Transverse colon (tissue), 4 donors: ENCODE measurements at regions not wholly inside any gene's neighbourhood (a gene's known extent, or its start where the extent isn't known, plus 50 kb on each side); places are given as distances from the start of the nearest gene placed in this dataset.

Experiments used
- DNase-seq: peaks from one replicate; pipeline ENCODE4 v3.0.0-alpha.2; 2019
- H3K27ac ChIP-seq, 4 donors: fragments of 200-600 bp; sonication (generic); 2 replicates each; pipeline ENCODE4 v1.5.1; 2016 to 2018; ENCODE audit warnings: inconsistent platforms in 4 of 4
- H3K27me3 ChIP-seq: fragments of 200-600 bp; sonication (generic); 2 replicates; pipeline ENCODE4 v1.5.1; 2017; ENCODE audit warnings: inconsistent platforms
- H3K36me3 ChIP-seq, 4 donors: fragments of 200-600 bp; sonication (generic); 2 replicates each; pipeline ENCODE4 v1.5.1; 2017 to 2019; ENCODE audit warnings: inconsistent platforms in 4 of 4
- H3K4me1 ChIP-seq, 4 donors: fragments of 200-600 bp; sonication (generic); 2 replicates each; pipeline ENCODE4 v1.5.1; 2017 to 2020; ENCODE audit warnings: inconsistent platforms in 4 of 4
- H3K4me3 ChIP-seq, 4 donors: fragments of 200-600 bp; sonication (generic); 1 replicate in 1 of 4; 2 replicates in 3 of 4; pipeline versions ENCODE4 v1.5.1 to v1.6.1; 2017 to 2019; ENCODE audit warnings: inconsistent platforms in 4 of 4
- H3K9me3 ChIP-seq, 2 donors: fragments of 200-600 bp; sonication (generic); 2 replicates each; pipeline ENCODE4 v1.5.1; 2017 to 2019; ENCODE audit warnings: inconsistent platforms in 2 of 2
- CTCF ChIP-seq, 5 experiments: fragments of 200-600 bp in 3 of 5; fragments of 450-650 bp in 2 of 5; sonication (generic) in 3 of 5; IDR thresholded peaks; 1 replicate in 2 of 5; 2 replicates in 3 of 5; pipeline ENCODE4 v1.5.1; 2016 to 2017; ENCODE audit warnings: antibody characterized with exemption in 5 of 5, inconsistent platforms in 3 of 5, mild to moderate bottlenecking in 2 of 5, moderate library complexity in 1 of 5
- EP300 ChIP-seq: sonication (generic); formaldehyde crosslinking; IDR thresholded peaks from one replicate; pipeline ENCODE4 v1.6.1; 2017; ENCODE audit warnings: antibody characterized with exemption, low read depth
- POLR2A ChIP-seq: fragments of 450-650 bp; IDR thresholded peaks from one replicate; pipeline ENCODE4 v1.6.1; 2016; ENCODE audit warnings: antibody characterized with exemption, mild to moderate bottlenecking, moderate library complexity
- POLR2AphosphoS5 ChIP-seq, 3 donors: sonication (generic); formaldehyde crosslinking; IDR thresholded peaks; one replicate each; pipeline ENCODE4 v1.6.1; 2016; ENCODE audit warnings: antibody characterized with exemption in 3 of 3
- WGBS, 2 donors: methylation state at CpG; one replicate each; pipeline ENCODE4 v1.1.5; 2018; ENCODE audit warnings: low coverage in 1 of 2; 5-methylcytosine and 5-hydroxymethylcytosine counted together
- in situ Hi-C, 4 donors: fragments of 200-750 bp; cut with MboI; loops; one replicate each; pipeline versions ENCODE4 v1.15.0 to v1.15.1; 2017; ENCODE audit warnings: low sequenced_read_pairs in 3 of 4, low pct_ligation_motif_present in 1 of 4, low pct_unique_long_range_greater_than_20kb in 1 of 4
- intact Hi-C: fragments of 100-400 bp; cut with DNase I; formaldehyde crosslinking; loops from one replicate; pipeline ENCODE4 v1.15.1; 2023; ENCODE audit warnings: low total_unique reads

GRCh38 chr2:21282515-21282898, 158.7 kb downstream of the TDRD15 start:
- DNase-seq: no peak
- WGBS, 2 donors: 78 to 92% methylated on average over 2 of the region's 2 CpGs
- TF ChIP-seq POLR2AphosphoS5 (IDR thresholded peaks at IDR 0.05) (no peak), EP300 (no peak), CTCF (IDR thresholded peaks at IDR 0.05) (no peak), POLR2A (no peak)
- intact Hi-C loops: no loop called here
- in situ Hi-C loops: no loop called here
- Histone ChIP-seq H3K27ac (no peak overlapping the region), H3K4me1 (peaks cover 0 to 8% (median 6%) of the 10 kb centered on the region in 4 donors), H3K9me3 (no peaks in the 10 kb centered on the region), H3K36me3 (no peaks in the 10 kb centered on the region), H3K27me3 (no peaks in the 10 kb centered on the region), H3K4me3 (no peak overlapping the region)

GRCh38 chr2:21288299-21288698, 164.5 kb downstream of the TDRD15 start:
- no peak overlapping the region for H3K27ac ChIP-seq
- intact Hi-C loops: no loop called here
- no peak overlapping the region for H3K4me3 ChIP-seq
- no peaks in the 10 kb centered on the region for H3K27me3 ChIP-seq
- peaks cover 0 to 7% (median 0%) of the 10 kb centered on the region in 4 donors for H3K4me1 ChIP-seq
- no peak for TF ChIP-seq POLR2A
- no peaks in the 10 kb centered on the region for H3K36me3 ChIP-seq
- 71 to 87% methylated on average over 2 of the region's 2 CpGs for WGBS, 2 donors
- no peak for DNase-seq
- no peaks in the 10 kb centered on the region for H3K9me3 ChIP-seq
- in situ Hi-C loops: no loop called here

GRCh38 chr2:21288739-21289520, 165.2 kb downstream of the TDRD15 start:
- intact Hi-C loops: no loop called here
- H3K4me1 ChIP-seq: peaks cover 0 to 7% (median 0%) of the 10 kb centered on the region in 4 donors
- in situ Hi-C loops: no loop called here
- WGBS, 2 donors: 68 to 80% methylated on average over 8 of the region's 8 CpGs
- H3K9me3 ChIP-seq: no peaks in the 10 kb centered on the region
- no peak overlapping the region for H3K27ac ChIP-seq
- no peaks in the 10 kb centered on the region for H3K27me3 ChIP-seq
- no peak for DNase-seq
- TF ChIP-seq POLR2AphosphoS5 (IDR thresholded peaks at IDR 0.05) (no peak), POLR2A (no peak), CTCF (IDR thresholded peaks at IDR 0.05) (no peak), EP300 (no peak)
- no peaks in the 10 kb centered on the region for H3K36me3 ChIP-seq
- H3K4me3 ChIP-seq: no peak overlapping the region

GRCh38 chr2:21289551-21289950, 165.8 kb downstream of the TDRD15 start:
- H3K4me3 ChIP-seq: no peak overlapping the region
- H3K4me1 ChIP-seq: peaks cover 0 to 7% (median 0%) of the 10 kb centered on the region in 4 donors
- no peak overlapping the region for H3K27ac ChIP-seq

More at GRCh38 chr2:21289551-21289950, 165.8 kb downstream of the TDRD15 start:
- WGBS, 2 donors: 83% methylated on average over 3 of the region's 3 CpGs
- TF ChIP-seq POLR2AphosphoS5 (IDR thresholded peaks at IDR 0.05): no peak
- no peak for TF ChIP-seq EP300
- no peak for TF ChIP-seq CTCF (IDR thresholded peaks at IDR 0.05)
- TF ChIP-seq POLR2A: no peak
- no peaks in the 10 kb centered on the region for H3K9me3 ChIP-seq
- intact Hi-C loops: no loop called here
- in situ Hi-C loops: no loop called here
- no peaks in the 10 kb centered on the region for H3K27me3 ChIP-seq
- no peak for DNase-seq
- H3K36me3 ChIP-seq: no peaks in the 10 kb centered on the region
